RKO (cell line): ENCODE measurements at regions not wholly inside any gene's neighbourhood (a gene's known extent, or its start where the extent isn't known, plus 50 kb on each side); places are given as distances from the start of the nearest gene placed in this dataset.

Experiments used
- DNase-seq: peaks from one replicate; pipeline ENCODE4 v3.0.0-alpha.2; 2016; ENCODE audit warnings: low spot score

DNA sequence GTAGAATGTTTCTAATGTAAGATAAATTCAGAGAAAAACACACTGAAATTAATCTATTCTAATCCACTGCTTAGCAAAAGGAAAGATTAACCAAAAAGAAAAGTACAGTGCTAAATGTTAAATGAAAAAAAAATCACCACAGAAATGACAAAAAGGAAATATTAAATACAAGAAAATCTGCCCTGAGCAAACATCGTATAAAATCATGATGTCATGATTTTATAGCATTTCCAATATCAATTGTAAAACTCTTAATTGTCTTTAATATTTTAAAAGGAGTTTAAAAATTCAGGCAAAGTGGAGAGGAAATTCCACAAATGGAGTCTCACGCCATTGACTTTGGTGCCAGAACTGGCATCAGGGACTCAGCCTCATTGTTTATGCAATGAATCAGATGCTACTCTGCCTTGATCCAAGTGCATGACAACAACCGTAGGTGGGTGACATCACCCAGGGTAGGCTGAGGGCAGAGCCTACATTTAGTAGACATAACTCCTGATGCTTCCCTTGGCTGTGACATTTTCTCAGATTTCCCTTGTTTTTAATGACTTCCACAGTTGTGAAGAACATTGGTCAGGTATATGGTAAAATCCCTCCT lies 696.8 kb downstream of the SEMA5A start:
- peak; percentile 30 for DNase-seq

DNA sequence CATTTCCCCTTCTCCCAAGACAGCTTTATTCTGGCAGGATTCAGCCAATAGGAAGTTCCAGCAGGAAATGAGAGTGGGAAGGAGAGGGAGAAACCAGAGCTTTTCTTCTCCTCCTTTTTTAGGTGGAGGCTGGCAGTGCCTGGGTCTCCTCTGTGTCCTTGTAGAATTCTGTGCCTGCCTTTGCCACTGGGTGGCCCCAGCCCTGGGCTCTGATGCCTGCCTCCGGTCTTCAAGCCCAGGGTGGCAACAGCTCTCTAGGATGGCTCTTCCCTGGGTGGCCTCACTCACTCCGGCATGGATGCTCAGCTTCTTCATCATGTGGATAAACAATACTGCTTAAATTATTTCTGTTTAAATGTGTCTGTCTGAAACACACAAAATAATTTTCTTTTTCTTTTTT lies 694.8 kb downstream of the SEMA5A start:
- no peak for DNase-seq

DNA sequence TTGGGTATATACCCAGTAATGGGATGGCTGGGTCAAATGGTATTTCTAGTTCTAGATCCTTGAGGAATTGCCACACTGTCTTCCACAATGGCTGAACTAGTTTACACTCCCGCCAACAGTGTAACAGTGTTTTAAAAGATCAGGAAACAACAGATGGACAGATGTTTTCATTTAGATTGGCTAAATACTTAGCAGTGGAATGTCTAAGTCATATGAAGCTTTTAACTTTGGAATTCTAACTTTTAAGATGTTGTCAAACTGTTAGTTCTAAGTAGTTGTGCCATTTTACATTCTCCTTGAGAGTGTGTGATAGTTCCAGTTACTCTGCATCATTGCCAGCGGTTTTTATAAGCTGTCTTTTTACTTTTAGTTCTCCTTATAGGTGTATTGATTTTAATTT lies 688.8 kb downstream of the SEMA5A start:
- DNase-seq = no peak

DNA sequence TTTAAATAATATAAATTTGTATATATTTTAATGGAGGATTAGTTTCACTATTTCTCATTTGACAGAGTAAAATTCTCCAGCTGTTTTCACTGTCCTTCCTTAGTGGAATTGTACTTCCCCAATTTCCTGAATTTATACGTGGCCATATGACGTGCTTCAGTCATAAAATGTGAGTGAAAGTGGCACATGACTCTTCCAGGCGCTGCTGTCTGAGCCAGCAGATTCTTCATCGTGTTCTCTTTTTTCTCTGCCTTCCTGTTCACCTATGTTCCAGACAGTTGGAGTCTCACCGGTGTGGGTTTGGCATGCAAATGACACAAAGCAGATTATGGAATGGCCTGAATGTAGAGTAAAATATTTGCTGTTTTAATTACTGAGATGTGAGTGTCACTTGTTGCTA lies 684.1 kb downstream of the SEMA5A start:
- no peak for DNase-seq

DNA sequence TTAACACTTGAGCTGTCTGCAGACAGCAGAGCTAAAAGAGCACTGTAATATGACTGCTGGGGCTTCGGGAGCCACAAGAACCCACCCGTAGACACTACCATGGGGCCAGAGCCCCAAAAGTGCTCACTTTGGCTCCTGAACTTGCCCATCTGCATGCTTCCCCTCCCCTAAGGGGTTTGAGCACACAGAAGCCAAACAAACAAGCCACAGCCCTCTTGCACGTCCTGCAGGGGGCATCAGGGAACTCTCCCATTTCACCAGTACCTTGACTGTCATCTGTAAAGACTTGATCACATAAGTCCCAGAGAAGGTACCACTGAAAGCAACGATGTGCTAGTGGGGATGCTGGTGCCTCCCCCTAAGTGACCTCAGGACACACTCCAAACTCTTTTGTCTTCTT lies 681.8 kb downstream of the SEMA5A start:
- DNase-seq = peak; percentile 46

DNA sequence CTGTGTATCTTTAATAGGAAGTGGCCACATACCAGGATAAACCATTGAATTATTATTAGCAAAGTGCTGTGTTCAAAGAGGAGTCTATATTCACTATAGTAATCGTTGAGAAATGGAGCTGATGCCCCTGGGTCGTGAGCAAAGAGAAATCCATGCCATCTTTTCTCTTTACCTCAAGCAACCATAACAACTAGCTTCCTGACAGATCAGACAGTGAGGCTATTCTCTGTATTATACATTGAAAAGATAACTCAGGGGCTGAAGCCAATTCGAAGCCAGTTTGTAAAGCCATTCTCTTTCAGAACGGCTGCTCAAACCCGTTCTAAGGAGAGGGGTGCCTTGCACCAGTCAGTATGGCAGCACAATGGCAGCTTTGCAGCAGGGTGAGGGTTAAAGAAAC lies 680.6 kb downstream of the SEMA5A start:
- DNase-seq = no peak

DNA sequence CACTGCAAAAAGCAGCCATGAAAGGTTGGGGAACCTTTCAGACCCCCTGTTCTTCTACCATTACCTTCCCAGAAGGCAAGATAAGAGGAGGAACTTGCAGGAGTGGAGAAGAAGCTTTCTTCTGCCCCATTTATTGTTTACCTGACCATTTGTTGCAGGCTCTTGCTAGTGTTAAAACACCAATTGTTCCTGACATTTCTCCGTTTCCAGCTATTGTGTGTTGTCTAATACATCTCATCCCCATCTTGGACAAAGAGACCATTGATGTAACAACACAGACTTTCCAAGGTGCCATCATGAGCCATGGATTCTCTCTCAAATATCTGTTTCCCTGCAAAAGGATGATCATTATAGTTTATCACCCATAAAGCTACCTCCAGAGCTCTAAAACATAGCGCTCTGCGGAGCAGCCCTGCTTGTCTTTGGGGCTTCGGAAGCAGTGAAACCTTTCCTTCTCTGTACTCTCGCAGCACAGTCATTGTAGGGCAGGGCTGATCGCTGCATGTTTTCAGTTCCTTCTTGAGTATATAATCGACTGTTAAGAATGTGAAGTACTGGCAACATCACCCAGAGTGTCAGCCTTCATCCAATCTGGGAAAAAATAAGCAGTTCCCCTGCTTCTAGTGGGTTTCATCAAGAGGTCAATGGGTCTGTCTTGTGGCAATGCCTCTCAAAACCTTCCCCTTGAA lies 680.0 kb downstream of the SEMA5A start:
- DNase-seq = no peak

DNA sequence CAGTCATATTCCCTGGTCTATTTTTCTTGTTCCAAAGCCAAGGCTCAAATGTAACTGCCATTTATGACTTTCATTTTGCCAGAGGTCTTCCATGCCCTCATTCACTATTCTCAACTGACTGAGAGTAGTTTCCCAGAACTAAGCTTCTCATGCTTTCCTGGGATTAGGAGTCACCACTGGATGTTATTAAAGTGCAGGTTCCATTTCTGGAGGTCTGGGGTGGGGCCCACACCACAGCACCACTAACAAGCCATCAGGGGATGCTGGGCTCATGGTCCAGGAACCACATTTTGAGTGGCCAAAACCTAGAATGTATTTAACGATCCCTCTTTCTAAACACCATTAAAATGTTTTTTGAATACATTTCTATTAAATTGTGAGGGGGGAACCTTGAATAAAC lies 677.6 kb downstream of the SEMA5A start:
- no peak for DNase-seq

DNA sequence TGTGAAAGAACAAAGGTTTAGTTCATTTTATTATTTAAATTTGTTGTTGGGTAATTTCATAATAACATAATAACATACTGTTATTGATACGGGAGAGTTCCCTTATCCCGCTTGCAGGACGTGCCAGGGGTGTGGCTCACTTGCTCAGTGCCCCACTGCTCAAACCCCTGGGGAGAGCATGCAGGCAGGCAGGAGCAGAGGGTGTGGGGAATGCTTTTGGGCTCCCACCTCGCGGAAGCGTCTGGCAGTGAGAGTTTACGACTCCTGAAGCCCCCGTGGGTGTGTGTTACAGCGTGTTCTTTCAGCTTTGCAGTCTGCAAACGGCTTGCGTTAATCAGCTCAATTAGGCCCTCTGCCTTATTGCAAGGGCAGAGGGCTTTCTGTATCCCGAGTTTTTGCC lies 675.9 kb downstream of the SEMA5A start:
- DNase-seq = no peak

DNA sequence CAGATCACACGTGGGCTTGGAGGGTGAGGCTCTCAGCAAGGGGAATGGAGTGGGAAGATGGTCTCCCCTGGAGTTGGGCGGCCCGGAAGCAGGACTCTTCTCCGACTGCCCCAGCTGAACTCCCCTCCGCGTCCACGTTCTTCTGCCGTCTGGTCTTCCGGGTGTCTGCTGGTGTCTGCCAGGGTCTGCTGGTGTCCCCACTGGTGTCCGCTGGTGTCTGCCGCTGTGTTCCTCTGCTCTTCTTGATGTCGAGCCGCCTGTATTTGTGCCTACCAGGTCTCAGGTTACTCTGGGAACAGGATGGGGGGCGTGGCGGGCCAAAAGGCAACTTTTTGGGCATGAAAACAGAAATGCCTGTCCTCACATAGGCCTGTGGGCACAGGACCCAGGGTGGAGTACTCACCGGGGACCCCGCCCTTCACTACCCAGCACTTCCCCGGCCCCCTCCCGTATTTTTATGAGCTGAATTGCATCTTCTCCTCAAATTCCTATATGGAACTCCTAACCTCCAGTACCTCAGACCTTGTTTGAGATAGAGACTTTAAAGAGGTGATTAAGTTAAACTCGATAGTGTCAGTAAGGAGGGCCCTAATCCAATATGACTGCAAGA lies 675.4 kb downstream of the SEMA5A start:
- DNase-seq = no peak

DNA sequence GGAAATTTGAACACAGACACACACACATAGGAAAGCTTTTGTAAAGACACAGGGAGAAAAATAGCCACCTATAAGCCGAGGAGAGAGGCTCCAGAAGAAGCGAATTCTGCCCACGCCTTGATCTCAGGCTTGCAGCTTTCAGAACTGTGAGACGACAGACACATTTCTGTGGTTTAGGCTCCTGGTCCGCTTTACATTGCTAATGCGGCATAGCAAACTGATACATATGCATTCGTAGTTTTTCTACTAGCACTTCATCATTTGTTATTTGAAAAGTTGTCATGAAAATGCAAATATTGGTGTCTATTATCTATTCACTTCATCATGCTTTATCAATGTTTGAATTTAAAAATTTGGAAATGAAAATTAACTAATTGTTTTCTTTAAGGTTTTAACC lies 674.9 kb downstream of the SEMA5A start:
- no peak for DNase-seq

DNA sequence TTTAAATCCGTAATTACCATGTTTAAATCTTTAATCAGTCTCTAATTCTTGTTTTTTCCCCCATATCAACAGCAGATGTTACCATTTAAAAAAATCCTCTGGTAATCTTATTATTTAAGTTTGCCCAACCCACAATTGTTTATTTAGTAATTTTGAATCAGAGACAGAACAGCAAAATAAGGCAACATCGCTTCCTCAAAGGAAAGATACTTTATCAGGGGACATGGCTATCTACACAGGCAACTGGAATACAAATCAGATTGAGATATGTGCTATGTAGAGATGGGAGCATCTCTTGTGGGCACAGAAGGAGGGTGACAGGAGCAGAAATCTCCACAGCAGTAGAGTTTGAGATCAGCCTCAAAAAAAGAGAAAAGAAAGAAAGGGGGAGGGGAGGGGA lies 674.4 kb downstream of the SEMA5A start:
- DNase-seq = no peak

DNA sequence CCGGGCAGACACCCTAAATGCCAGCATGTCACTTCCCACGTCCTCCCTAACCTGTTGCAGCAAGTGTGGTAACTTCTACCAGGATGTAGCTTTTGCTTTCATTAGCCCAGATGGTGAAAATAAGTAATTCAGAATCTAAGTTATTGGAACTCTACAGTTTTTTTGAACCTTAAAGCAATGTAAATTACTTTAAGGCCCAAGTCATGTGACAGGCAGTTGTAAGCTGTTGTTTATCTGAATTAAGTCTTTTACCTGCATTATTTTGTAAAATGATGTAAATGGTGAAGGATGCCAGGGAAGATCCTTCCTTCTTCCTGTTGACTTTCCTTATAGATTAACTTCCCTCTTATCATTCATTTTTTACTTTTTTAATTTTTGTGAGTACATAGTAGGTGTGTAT lies 670.2 kb downstream of the SEMA5A start:
- no peak for DNase-seq

DNA sequence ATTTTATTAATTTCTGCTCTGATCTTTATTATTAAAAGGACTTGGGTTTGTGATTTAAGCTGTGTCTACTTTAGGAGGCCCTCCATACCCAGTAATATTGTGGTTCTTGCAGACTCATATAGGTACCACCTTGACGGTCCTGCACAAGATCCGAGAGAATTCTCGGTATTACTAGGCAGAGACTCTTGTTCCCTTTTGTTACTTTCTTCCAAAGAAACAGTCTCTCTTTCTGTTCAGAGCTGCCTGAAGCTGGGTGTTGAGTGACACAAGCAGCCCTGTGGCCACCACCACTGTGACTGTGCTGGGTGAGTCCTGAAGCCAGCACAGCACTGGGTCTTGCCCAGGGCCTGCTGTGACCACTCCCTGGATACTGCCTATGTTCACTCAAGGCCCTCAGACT lies 666.6 kb downstream of the SEMA5A start:
- no peak for DNase-seq

DNA sequence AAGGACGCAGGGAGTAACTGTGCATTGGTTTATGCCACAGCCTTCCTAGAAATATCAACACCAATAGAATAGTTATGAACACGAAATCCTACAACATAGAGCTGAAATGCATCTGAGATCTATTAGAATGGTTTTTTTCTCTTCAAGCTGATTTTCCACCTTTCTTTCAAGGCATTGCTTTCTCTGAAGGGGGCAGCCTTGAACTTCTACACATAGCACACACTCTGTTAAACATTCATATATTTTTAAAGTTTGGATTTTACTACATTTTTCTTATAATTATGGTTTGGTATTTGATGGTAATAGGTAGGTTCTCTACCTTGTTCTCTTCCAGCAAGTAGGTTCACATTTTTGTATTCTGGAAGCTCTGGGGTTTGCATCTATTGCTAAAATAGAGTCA lies 661.8 kb downstream of the SEMA5A start:
- no peak for DNase-seq

DNA sequence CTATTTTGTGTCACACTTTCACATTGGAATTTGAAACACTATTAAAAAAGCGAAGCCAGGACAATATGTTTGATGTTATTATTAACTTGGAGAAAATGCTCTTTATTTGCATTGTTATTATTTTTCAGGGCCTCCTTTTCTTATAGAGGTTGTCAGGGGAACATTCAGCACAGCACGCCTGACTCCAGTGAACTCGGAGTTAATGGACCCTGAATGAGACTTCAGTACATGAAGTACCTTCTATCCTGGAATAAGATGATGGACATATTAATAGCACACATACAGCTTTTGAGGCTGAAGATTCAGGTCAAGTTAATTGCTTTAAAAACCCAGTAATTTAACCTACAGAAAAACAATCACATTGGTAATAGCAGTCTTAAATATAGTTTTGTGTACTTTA lies 652.9 kb downstream of the SEMA5A start:
- DNase-seq = no peak

DNA sequence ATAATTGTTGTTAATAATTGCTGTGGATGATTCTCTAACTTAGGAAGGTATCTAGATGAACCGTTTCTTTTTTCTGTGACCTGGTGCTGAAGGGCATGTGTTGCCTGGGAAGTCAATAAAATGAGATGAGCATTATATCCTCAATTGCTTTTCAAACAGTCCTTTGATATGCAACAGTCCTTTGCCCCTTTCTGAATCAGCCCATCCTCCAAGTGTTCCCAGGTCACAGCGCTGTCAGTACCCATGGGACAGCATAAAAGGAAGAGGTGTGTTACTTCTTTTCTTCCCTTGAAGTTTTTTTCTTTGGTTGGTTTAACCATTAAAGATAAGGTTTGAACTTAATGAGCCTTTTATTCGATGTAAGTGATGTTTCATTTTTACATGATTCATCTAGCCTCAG lies 651.8 kb downstream of the SEMA5A start:
- no peak for DNase-seq

DNA sequence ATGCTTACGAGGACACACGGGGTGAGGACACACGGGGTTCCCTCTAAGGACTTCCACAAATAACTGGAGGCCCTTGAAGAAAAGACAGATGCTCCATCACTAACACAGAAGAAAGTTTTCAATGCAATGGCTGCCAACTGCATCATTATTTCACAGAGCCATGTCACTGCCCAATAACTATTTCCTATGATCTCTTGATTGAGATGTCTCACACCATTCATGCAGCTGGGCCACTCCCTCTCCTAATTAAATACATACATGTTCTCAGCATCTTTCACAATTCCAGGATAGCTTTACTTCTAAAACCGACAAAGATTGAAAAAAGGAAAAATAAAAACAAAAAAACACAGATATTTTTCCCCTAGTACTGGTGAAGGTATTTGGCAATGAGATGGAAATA lies 650.8 kb downstream of the SEMA5A start:
- DNase-seq = no peak

DNA sequence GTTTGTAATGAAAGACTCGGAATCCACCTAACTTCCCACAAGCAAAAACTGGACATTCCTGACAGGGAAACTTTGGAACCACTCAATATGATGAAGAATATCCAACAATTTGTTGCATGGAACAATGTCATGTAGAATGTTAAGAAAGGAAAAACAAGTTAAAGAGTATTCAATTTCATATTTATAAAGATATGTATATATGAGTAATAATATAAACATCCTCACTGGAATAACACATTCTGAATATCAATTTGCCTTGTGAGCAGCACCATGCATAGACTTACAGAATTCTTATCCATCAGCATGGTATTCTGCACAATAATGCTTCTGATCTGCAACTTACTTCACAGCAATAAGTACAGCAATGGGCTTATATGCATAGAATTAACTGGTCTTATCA lies 650.3 kb downstream of the SEMA5A start:
- DNase-seq = no peak

DNA sequence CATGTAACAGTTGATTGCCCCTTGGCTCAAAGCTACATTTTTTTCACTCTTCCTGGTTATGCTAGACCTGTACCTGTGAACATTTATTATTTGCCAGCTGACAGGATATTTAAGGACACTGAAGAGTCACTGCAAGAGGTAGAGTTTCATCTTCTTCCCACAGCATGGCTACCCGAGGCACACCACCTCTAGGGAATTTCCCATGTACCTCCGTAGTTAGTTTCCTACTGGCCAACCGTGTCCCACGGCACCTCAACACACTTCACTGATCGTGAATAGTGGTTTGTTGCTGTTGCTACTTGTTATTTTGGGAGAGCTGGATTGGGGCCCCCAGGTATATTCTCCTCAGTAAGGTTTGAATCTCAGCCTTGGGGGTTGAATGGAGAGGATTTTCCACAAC lies 648.6 kb downstream of the SEMA5A start:
- no peak for DNase-seq

DNA sequence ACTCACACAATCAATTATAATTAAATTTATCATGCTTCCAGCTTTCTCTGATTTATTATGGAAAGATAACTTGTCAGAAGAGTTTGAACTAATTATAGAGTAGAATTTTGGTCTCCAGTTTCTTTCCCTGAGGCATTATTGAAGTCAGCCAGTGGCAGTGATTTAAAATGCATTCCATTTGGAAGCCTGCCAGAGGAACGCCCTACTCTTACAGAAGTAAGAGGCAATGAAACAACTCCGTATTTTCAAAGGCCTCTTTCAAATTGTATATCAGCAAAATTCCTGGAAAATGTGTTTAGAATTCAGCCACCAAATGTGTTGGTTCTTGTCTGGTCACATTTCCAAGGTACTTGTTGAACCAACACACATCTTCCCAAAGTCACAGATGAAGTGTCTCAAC lies 640.9 kb downstream of the SEMA5A start:
- DNase-seq = no peak

DNA sequence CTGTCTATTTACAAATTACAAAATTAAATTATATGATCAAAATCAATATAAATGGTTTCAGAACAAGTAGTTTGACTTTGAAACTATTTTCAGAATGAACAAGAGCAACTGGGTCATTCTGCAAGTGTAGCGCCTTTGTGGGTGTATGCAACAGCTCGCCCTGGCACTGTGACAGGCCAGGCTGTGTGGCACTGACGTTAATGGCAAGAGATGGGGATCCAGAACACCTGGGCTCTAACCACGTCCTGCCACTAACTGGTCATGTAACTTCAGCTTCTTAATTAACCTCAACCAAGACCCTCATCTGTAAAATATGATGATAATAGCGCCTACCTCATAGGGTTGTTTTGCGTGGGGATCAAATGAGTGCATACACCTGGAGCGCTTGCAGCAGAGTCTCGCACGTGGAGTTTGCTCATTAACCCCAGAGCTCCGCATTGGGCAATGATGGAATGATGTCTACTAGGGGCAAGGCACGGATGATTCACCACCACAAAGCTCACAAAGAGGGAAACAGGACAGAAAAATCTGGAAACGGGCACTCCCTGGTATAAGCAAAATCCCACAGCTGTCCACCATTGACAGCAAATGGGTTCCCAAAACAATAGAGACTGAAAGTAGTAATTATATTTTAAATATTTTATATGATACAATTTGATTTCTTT lies 639.4 kb downstream of the SEMA5A start:
- no peak for DNase-seq

DNA sequence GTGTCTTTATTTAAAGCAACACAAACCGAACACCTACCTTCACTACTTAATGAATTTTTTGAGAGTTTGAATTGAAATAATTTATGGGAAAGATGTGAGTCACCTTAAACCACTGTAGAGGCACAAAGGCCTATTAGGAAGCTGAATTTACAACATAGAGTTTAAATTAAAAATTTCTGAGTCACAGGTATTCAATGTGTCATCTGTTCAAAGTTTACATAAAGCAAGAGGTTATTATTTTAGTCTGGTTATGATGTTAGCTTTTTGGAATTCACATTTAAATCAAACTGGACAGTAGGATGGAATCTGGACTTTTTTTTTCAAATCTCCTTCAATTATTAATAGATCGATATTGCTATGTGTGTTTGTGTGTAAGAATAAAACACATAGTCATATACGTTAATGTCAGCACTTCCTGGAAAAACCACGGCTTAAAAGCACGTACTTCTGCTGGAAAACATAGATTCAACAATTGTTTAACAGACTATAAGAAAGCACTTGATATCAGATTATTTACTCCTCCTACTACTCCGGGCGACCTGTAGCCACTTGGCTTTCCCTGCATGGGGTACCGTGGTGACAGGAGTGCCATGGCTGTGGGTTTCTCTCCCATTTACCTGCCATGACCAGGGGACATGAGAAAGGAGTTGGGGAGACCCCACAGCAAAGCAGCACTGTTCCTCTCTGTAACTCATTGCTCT lies 638.6 kb downstream of the SEMA5A start:
- DNase-seq = no peak
